Gastroesophageal sphincter (tissue), 4 donors: ENCODE measurements at regions not wholly inside any gene's neighbourhood (a gene's known extent, or its start where the extent isn't known, plus 50 kb on each side); places are given as distances from the start of the nearest gene placed in this dataset.
"Not testable (repeated sequence)": the region's sequence is repeated elsewhere in the genome, so short reads cannot be mapped to it uniquely, and the experiment has no call there.

ENCODE experiments used
- ATAC-seq: fragments of 150-250 bp; one replicate; pipeline ENCODE4 v1.9.1; 2016; ENCODE audit warnings: mild to moderate bottlenecking, moderate library complexity
- H3K27ac ChIP-seq, 4 donors: fragments of 200-600 bp; sonication (generic) in 3 of 4; 1 replicate in 3 of 4; 2 replicates in 1 of 4; pipeline ENCODE4 v1.5.1; 2016 to 2019
- H3K27me3 ChIP-seq: fragments of 200-600 bp; sonication (generic); one replicate; pipeline ENCODE4 v1.5.1; 2019
- H3K36me3 ChIP-seq, 2 donors: fragments of 200-600 bp; sonication (generic); one replicate each; pipeline ENCODE4 v1.5.1; 2019; ENCODE audit warnings: control low read depth in 1 of 2
- H3K4me1 ChIP-seq, 3 donors: fragments of 200-600 bp; sonication (generic); 1 replicate in 2 of 3; 2 replicates in 1 of 3; pipeline ENCODE4 v1.5.1; 2016 to 2019; ENCODE audit warnings: control low read depth in 2 of 3
- H3K4me3 ChIP-seq, 2 donors: fragments of 200-600 bp; sonication (generic); one replicate each; pipeline ENCODE4 v1.5.1; 2019; ENCODE audit warnings: mild to moderate bottlenecking in 1 of 2, moderate library complexity in 1 of 2
- H3K9me3 ChIP-seq, 3 donors: fragments of 200-600 bp; sonication (generic); one replicate each; pipeline ENCODE4 v1.5.1; 2017 to 2019; ENCODE audit warnings: control low read depth in 2 of 3
- CTCF ChIP-seq, 4 experiments: fragments of 200-600 bp in 2 of 4; fragments of 450-650 bp in 2 of 4; sonication (generic) in 1 of 4; IDR thresholded peaks; one replicate each; pipeline ENCODE4 v1.5.1; 2017 to 2019; ENCODE audit warnings: antibody characterized with exemption in 4 of 4, mild to moderate bottlenecking in 2 of 4, moderate library complexity in 2 of 4
- EP300 ChIP-seq: sonication (generic); formaldehyde crosslinking; IDR thresholded peaks from one replicate; pipeline ENCODE4 v1.6.1; 2017; ENCODE audit warnings: antibody characterized with exemption, mild to moderate bottlenecking
- POLR2A ChIP-seq, 2 donors: fragments of 450-650 bp; IDR thresholded peaks; one replicate each; pipeline ENCODE4 v1.6.1; 2017; ENCODE audit warnings: antibody characterized with exemption in 2 of 2, mild to moderate bottlenecking in 2 of 2, moderate library complexity in 1 of 2
- POLR2AphosphoS5 ChIP-seq: sonication (generic); formaldehyde crosslinking; IDR thresholded peaks from one replicate; pipeline ENCODE4 v1.6.1; 2017; ENCODE audit warnings: antibody characterized with exemption
- WGBS, 2 donors: methylation state at CpG; one replicate each; pipeline ENCODE4 v1.1.5; 2018; ENCODE audit warnings: low coverage in 1 of 2; 5-methylcytosine and 5-hydroxymethylcytosine counted together

- no peaks in the 10 kb centered on the region for H3K36me3 ChIP-seq
- ATAC-seq = no peak
- H3K27ac ChIP-seq = no peak overlapping the region
- TF ChIP-seq POLR2AphosphoS5 (no peak), EP300 (no peak), CTCF (IDR thresholded peaks at IDR 0.05) (no peak), POLR2A (IDR thresholded peaks at IDR 0.05) (no peak)
- H3K4me1 ChIP-seq = no peaks in the 10 kb centered on the region
- no peak overlapping the region for H3K4me3 ChIP-seq
- H3K27me3 ChIP-seq = no peaks in the 10 kb centered on the region
- H3K9me3 ChIP-seq = no peaks in the 10 kb centered on the region
- 77 to 84% methylated on average over 5 to 8 of the region's 13 CpGs for WGBS, 2 donors
These were observed 1307.8 kb upstream of the RAG2 start for GRCh38 chr11:37905707-37906417.

GRCh38 chr11:37896016-37896415, 1298.0 kb upstream of the RAG2 start:
- Histone ChIP-seq H3K9me3 (no peaks in the 10 kb centered on the region), H3K4me3 (no peak overlapping the region), H3K4me1 (no peaks in the 10 kb centered on the region), H3K27ac (no peak overlapping the region), H3K36me3 (no peaks in the 10 kb centered on the region), H3K27me3 (no peaks in the 10 kb centered on the region)
- no peak for TF ChIP-seq CTCF (IDR thresholded peaks at IDR 0.05)
- no peak for TF ChIP-seq POLR2AphosphoS5
- TF ChIP-seq EP300 = no peak
- no peak for TF ChIP-seq POLR2A (IDR thresholded peaks at IDR 0.05)
- no peak for ATAC-seq

GRCh38 chr11:37881741-37882140, 1283.7 kb upstream of the RAG2 start:
- Histone ChIP-seq H3K4me1 (no peaks in the 10 kb centered on the region), H3K27ac (no peak overlapping the region), H3K9me3 (no peaks in the 10 kb centered on the region), H3K4me3 (no peak overlapping the region), H3K27me3 (no peaks in the 10 kb centered on the region), H3K36me3 (no peaks in the 10 kb centered on the region)
- TF ChIP-seq POLR2A (IDR thresholded peaks at IDR 0.05) (no peak), EP300 (no peak), POLR2AphosphoS5 (no peak), CTCF (IDR thresholded peaks at IDR 0.05) (no peak)
- 60 to 100% methylated on average over 1 to 3 of the region's 3 CpGs for WGBS, 2 donors
- ATAC-seq = no peak

- 78 to 92% methylated on average over 1 of the region's 1 CpG for WGBS, 2 donors
- no peak overlapping the region for H3K27ac ChIP-seq
- TF ChIP-seq EP300 = no peak
- TF ChIP-seq POLR2A (IDR thresholded peaks at IDR 0.05) = no peak
- TF ChIP-seq POLR2AphosphoS5 = no peak
- TF ChIP-seq CTCF (IDR thresholded peaks at IDR 0.05) = no peak
- no peaks in the 10 kb centered on the region for H3K4me1 ChIP-seq
- H3K4me3 ChIP-seq = no peak overlapping the region
- no peak for ATAC-seq
- no peaks in the 10 kb centered on the region for H3K9me3 ChIP-seq
- no peaks in the 10 kb centered on the region for H3K27me3 ChIP-seq
- no peaks in the 10 kb centered on the region for H3K36me3 ChIP-seq
These were observed 1263.6 kb upstream of the RAG2 start for GRCh38 chr11:37861671-37862070.

- H3K4me3 ChIP-seq, H3K4me1 ChIP-seq, ATAC-seq, H3K36me3 ChIP-seq, H3K9me3 ChIP-seq, H3K27ac ChIP-seq, H3K27me3 ChIP-seq: not testable (repeated sequence)
- 66 to 68% methylated on average over 6 of the region's 7 CpGs for WGBS, 2 donors
These were observed 1260.9 kb upstream of the RAG2 start for GRCh38 chr11:37858806-37859537.
